Fibroblast of mammary gland (primary cell): ENCODE measurements at regions not wholly inside any gene's neighbourhood (a gene's known extent, or its start where the extent isn't known, plus 50 kb on each side); places are given as distances from the start of the nearest gene placed in this dataset.

ENCODE experiments used
- DNase-seq: peaks from one replicate; pipeline ENCODE4 v3.0.0-alpha.2; 2010; ENCODE audit warnings: low read depth
- H3K4me3 ChIP-seq: 2 replicates; pipeline ENCODE4 v1.5.1; 2011; ENCODE audit warnings: low read depth, mild to moderate bottlenecking, low read length, moderate library complexity; ENCODE audit not compliant: control insufficient read depth
- TF ChIP-seq, protein P1 (sequence below): conservative IDR thresholded peaks from 2 replicates; pipeline ENCODE4 v1.5.1; 2011; ENCODE audit warnings: low read depth, low read length, inconsistent platforms; ENCODE audit not compliant: control insufficient read depth, insufficient read depth

DNA sequence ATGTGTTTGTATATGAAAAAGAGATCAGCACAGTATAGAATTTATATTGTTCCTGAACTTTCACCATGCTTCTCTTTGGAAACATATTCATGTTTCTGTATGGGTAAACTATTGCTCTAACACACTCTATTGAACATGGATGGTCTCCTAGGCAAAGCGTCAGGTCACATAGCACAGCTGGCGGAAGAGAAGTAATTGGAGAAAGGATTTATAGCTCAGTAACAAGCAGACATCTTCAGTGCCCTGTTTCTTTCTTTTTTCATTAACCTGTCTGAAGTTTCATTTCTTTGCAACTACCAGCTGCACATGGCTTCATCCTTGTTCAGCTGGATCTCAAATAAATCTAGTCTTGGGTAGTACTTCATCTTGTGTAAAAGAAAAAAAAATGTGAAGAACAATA lies 84.4 kb upstream of the TRPC6 start:
- TF ChIP-seq, protein P1, sequence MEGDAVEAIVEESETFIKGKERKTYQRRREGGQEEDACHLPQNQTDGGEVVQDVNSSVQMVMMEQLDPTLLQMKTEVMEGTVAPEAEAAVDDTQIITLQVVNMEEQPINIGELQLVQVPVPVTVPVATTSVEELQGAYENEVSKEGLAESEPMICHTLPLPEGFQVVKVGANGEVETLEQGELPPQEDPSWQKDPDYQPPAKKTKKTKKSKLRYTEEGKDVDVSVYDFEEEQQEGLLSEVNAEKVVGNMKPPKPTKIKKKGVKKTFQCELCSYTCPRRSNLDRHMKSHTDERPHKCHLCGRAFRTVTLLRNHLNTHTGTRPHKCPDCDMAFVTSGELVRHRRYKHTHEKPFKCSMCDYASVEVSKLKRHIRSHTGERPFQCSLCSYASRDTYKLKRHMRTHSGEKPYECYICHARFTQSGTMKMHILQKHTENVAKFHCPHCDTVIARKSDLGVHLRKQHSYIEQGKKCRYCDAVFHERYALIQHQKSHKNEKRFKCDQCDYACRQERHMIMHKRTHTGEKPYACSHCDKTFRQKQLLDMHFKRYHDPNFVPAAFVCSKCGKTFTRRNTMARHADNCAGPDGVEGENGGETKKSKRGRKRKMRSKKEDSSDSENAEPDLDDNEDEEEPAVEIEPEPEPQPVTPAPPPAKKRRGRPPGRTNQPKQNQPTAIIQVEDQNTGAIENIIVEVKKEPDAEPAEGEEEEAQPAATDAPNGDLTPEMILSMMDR = no peak
- DNase-seq = no peak
- H3K4me3 ChIP-seq = no peak overlapping the region

GRCh38 chr11:101666916-101667315 lies 83.1 kb upstream of the TRPC6 start:
- H3K4me3 ChIP-seq = no peak overlapping the region
- TF ChIP-seq, protein P1 = no peak
- DNase-seq = no peak

- DNase-seq = no peak
- TF ChIP-seq, protein P1 = no peak
- H3K4me3 ChIP-seq = no peak overlapping the region
Measured at GRCh38 chr11:101661559-101661958, 77.8 kb upstream of the TRPC6 start.
